Transverse colon (tissue), 4 donors: ENCODE measurements at regions not wholly inside any gene's neighbourhood (a gene's known extent, or its start where the extent isn't known, plus 50 kb on each side); places are given as distances from the start of the nearest gene placed in this dataset.

ENCODE experiments used
- DNase-seq: peaks from one replicate; pipeline ENCODE4 v3.0.0-alpha.2; 2019
- H3K27ac ChIP-seq, 4 donors: fragments of 200-600 bp; sonication (generic); 2 replicates each; pipeline ENCODE4 v1.5.1; 2016 to 2018; ENCODE audit warnings: inconsistent platforms in 4 of 4
- H3K27me3 ChIP-seq: fragments of 200-600 bp; sonication (generic); 2 replicates; pipeline ENCODE4 v1.5.1; 2017; ENCODE audit warnings: inconsistent platforms
- H3K36me3 ChIP-seq, 4 donors: fragments of 200-600 bp; sonication (generic); 2 replicates each; pipeline ENCODE4 v1.5.1; 2017 to 2019; ENCODE audit warnings: inconsistent platforms in 4 of 4
- H3K4me1 ChIP-seq, 4 donors: fragments of 200-600 bp; sonication (generic); 2 replicates each; pipeline ENCODE4 v1.5.1; 2017 to 2020; ENCODE audit warnings: inconsistent platforms in 4 of 4
- H3K4me3 ChIP-seq, 4 donors: fragments of 200-600 bp; sonication (generic); 1 replicate in 1 of 4; 2 replicates in 3 of 4; pipeline versions ENCODE4 v1.5.1 to v1.6.1; 2017 to 2019; ENCODE audit warnings: inconsistent platforms in 4 of 4
- H3K9me3 ChIP-seq, 2 donors: fragments of 200-600 bp; sonication (generic); 2 replicates each; pipeline ENCODE4 v1.5.1; 2017 to 2019; ENCODE audit warnings: inconsistent platforms in 2 of 2
- EP300 ChIP-seq: sonication (generic); formaldehyde crosslinking; IDR thresholded peaks from one replicate; pipeline ENCODE4 v1.6.1; 2017; ENCODE audit warnings: antibody characterized with exemption, low read depth
- POLR2A ChIP-seq: fragments of 450-650 bp; IDR thresholded peaks from one replicate; pipeline ENCODE4 v1.6.1; 2016; ENCODE audit warnings: antibody characterized with exemption, mild to moderate bottlenecking, moderate library complexity
- POLR2AphosphoS5 ChIP-seq, 3 donors: sonication (generic); formaldehyde crosslinking; IDR thresholded peaks; one replicate each; pipeline ENCODE4 v1.6.1; 2016; ENCODE audit warnings: antibody characterized with exemption in 3 of 3
- WGBS, 2 donors: methylation state at CpG; one replicate each; pipeline ENCODE4 v1.1.5; 2018; ENCODE audit warnings: low coverage in 1 of 2; 5-methylcytosine and 5-hydroxymethylcytosine counted together
- in situ Hi-C, 4 donors: fragments of 200-750 bp; cut with MboI; loops; one replicate each; pipeline versions ENCODE4 v1.15.0 to v1.15.1; 2017; ENCODE audit warnings: low sequenced_read_pairs in 3 of 4, low pct_ligation_motif_present in 1 of 4, low pct_unique_long_range_greater_than_20kb in 1 of 4
- intact Hi-C: fragments of 100-400 bp; cut with DNase I; formaldehyde crosslinking; loops from one replicate; pipeline ENCODE4 v1.15.1; 2023; ENCODE audit warnings: low total_unique reads
- TF ChIP-seq, protein P1 (sequence below), 5 experiments: fragments of 200-600 bp in 3 of 5; fragments of 450-650 bp in 2 of 5; sonication (generic) in 3 of 5; IDR thresholded peaks; 1 replicate in 2 of 5; 2 replicates in 3 of 5; pipeline ENCODE4 v1.5.1; 2016 to 2017; ENCODE audit warnings: antibody characterized with exemption in 5 of 5, inconsistent platforms in 3 of 5, mild to moderate bottlenecking in 2 of 5, moderate library complexity in 1 of 5

DNA sequence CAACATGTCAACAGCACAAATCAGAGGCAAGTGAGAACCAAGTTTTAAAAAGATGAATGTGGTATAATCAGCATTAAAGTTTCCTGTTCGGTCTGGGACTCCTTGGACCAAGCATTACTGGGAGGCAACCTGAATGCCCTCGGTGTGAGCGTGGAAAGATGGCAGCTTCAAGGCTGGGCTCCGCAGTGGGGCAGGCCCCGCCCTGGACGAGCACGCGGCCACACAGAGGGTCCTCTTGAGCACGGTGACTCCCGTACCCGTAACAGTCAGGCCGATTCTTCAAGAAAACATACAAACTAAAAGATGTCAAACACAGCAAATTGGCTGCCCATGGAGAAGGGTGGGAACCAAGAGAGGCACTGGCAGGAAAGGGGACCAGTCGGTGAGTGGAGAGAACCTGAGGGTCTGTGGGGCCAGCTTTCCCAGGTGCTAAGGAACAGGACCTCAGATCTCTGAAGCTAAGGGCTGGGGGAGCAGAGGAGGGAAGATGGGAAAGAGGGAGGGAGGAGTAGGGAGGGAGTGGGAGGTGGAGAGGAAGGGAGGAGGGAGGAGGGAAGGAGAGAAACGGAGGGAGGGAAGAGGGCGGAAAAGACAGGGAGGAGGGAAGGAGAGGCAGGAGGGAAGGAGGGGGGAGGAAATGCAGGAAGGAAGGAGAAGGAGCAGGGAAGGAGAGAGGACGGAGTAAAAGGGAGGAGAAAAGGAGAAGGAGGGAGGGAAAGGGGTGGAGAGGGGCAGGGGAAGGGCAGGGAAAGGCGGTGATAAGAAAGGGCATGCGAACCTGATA, 71.2 kb upstream of the FAM20C start:
- H3K9me3 ChIP-seq, result no peaks in the 10 kb centered on the region
- no peak overlapping the region for H3K27ac ChIP-seq
- in situ Hi-C loops, result no loop called here
- peaks cover 19% of the 10 kb centered on the region for H3K27me3 ChIP-seq
- WGBS, 2 donors, result 54 to 69% methylated on average over 5 to 18 of the region's 18 CpGs
- no peak for TF ChIP-seq POLR2AphosphoS5 (IDR thresholded peaks at IDR 0.05)
- no peaks in the 10 kb centered on the region for H3K36me3 ChIP-seq
- intact Hi-C loops, result no loop called here
- no peak for DNase-seq
- no peak overlapping the region for H3K4me3 ChIP-seq
- peaks cover 0 to 18% (median 3%) of the 10 kb centered on the region in 4 donors for H3K4me1 ChIP-seq

- in situ Hi-C loops (no loop called here), intact Hi-C loops (no loop called here)
- 80 to 91% methylated on average over 1 to 10 of the region's 10 CpGs for WGBS, 2 donors
- no peak overlapping the region for H3K4me3 ChIP-seq
- no peak overlapping the region for H3K27ac ChIP-seq
- H3K9me3 ChIP-seq, result no peaks in the 10 kb centered on the region
- peaks cover 19% of the 10 kb centered on the region for H3K27me3 ChIP-seq
- TF ChIP-seq, protein P1, sequence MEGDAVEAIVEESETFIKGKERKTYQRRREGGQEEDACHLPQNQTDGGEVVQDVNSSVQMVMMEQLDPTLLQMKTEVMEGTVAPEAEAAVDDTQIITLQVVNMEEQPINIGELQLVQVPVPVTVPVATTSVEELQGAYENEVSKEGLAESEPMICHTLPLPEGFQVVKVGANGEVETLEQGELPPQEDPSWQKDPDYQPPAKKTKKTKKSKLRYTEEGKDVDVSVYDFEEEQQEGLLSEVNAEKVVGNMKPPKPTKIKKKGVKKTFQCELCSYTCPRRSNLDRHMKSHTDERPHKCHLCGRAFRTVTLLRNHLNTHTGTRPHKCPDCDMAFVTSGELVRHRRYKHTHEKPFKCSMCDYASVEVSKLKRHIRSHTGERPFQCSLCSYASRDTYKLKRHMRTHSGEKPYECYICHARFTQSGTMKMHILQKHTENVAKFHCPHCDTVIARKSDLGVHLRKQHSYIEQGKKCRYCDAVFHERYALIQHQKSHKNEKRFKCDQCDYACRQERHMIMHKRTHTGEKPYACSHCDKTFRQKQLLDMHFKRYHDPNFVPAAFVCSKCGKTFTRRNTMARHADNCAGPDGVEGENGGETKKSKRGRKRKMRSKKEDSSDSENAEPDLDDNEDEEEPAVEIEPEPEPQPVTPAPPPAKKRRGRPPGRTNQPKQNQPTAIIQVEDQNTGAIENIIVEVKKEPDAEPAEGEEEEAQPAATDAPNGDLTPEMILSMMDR (IDR thresholded peaks at IDR 0.05), result no peak
- TF ChIP-seq POLR2A (no peak), EP300 (no peak), POLR2AphosphoS5 (IDR thresholded peaks at IDR 0.05) (no peak)
- DNase-seq, result no peak
- peaks cover 0 to 15% (median 3%) of the 10 kb centered on the region in 4 donors for H3K4me1 ChIP-seq
- no peaks in the 10 kb centered on the region for H3K36me3 ChIP-seq
Observed at GRCh38 chr7:123237-123636, 69.1 kb upstream of the FAM20C start.

DNA sequence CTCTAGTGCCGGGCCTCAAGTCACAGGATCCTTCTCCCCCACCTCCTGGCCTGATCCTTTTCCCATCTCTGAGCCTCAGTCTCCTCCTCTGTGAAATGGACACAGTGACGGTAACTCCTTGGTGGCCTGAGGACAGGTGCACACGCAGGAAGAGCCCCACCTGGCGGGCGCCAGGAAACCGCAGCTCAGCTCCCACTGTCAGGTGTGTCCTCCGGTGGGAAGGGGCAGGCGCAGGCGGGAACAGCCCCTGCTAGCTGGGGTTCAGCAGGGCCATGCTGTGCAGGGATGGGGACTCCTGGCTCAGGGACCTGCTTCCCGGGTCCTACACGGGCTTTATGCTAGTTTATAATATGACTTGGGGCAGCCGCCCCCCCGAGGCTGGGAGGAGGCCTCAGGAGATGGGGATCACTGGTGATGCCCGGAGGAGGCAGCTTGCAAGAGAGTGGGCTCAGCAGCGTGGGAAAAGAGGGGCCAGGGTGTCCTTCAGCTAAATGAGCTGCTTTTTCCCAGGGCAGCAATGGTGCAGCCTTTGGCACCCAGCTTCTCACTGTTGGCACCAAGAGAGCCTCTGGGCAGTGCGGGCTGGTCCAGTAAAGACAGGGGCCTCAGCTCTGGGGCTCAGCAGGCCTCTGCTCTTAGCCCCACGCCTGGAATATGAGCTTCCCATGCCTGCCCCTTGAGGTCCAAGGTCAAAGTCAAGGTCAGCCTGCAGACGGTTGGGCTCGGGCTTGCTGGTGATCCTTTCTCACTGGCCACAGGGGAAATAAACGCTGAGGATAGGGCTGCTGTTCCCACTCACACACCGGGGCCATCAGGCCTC, 68.0 kb upstream of the FAM20C start:
- 79 to 100% methylated on average over 1 to 21 of the region's 21 CpGs for WGBS, 2 donors
- in situ Hi-C loops, result no loop called here
- Histone ChIP-seq H3K4me3 (no peak overlapping the region), H3K4me1 (peaks cover 0 to 12% (median 0%) of the 10 kb centered on the region in 4 donors), H3K9me3 (no peaks in the 10 kb centered on the region), H3K27me3 (peaks cover 15% of the 10 kb centered on the region), H3K36me3 (no peaks in the 10 kb centered on the region), H3K27ac (no peak overlapping the region)
- intact Hi-C loops, result no loop called here
- no peak for DNase-seq
- no peak for TF ChIP-seq POLR2AphosphoS5 (IDR thresholded peaks at IDR 0.05)
- TF ChIP-seq, protein P1 (IDR thresholded peaks at IDR 0.05), result no peak
- no peak for TF ChIP-seq POLR2A
- no peak for TF ChIP-seq EP300

- H3K4me1 ChIP-seq, result peaks cover 0 to 12% (median 0%) of the 10 kb centered on the region in 4 donors
- no peaks in the 10 kb centered on the region for H3K36me3 ChIP-seq
- H3K4me3 ChIP-seq, result no peak overlapping the region
- no peak overlapping the region for H3K27ac ChIP-seq
- intact Hi-C loops (no loop called here), in situ Hi-C loops (no loop called here)
- DNase-seq, result no peak
- peaks cover 8% of the 10 kb centered on the region for H3K27me3 ChIP-seq
- no peaks in the 10 kb centered on the region for H3K9me3 ChIP-seq
- WGBS, 2 donors, result 80% methylated on average over 14 of the region's 14 CpGs; no CpG with 5 or more reads in 1 of the 2 donors
- TF ChIP-seq POLR2AphosphoS5 (IDR thresholded peaks at IDR 0.05) (no peak), EP300 (no peak), POLR2A (no peak)
- TF ChIP-seq, protein P1 (IDR thresholded peaks at IDR 0.05), result no peak
Observed at GRCh38 chr7:125061-125475, 67.3 kb upstream of the FAM20C start.
